RWPE2 (cell line): ENCODE measurements at regions not wholly inside any gene's neighbourhood (a gene's known extent, or its start where the extent isn't known, plus 50 kb on each side); places are given as distances from the start of the nearest gene placed in this dataset.

Source experiments
- ATAC-seq: fragments of 200-7000 bp; cut with Tn5 transposase; 3 replicates; pipeline ENCODE4 v1.9.1; 2021; ENCODE audit warnings: low read depth
- DNase-seq: peaks from one replicate; pipeline ENCODE4 v3.0.0-alpha.2; 2020; ENCODE audit warnings: low spot score
- H3K27ac ChIP-seq: fragments of 450-650 bp; 2 replicates; pipeline ENCODE4 v1.5.1; 2017; ENCODE audit warnings: mild to moderate bottlenecking; ENCODE audit not compliant: poor library complexity, severe bottlenecking
- H3K27me3 ChIP-seq: fragments of 250-450 bp; sonication (Bioruptor Pico); 2 replicates; pipeline ENCODE4 v1.5.1; 2021; ENCODE audit warnings: mild to moderate bottlenecking, moderate library complexity; ENCODE audit not compliant: insufficient read depth, poor library complexity, severe bottlenecking
- H3K36me3 ChIP-seq: fragments of 250-450 bp; sonication (Bioruptor Pico); 2 replicates; pipeline ENCODE4 v1.5.1; 2020; ENCODE audit warnings: low read depth, mild to moderate bottlenecking, moderate library complexity
- H3K4me1 ChIP-seq: fragments of 250-450 bp; sonication (Bioruptor Pico); 2 replicates; pipeline ENCODE4 v1.5.1; 2021; ENCODE audit warnings: mild to moderate bottlenecking, moderate library complexity; ENCODE audit not compliant: insufficient read depth, poor library complexity, severe bottlenecking
- H3K4me3 ChIP-seq: fragments of 250-450 bp; sonication (Bioruptor Pico); 2 replicates; pipeline ENCODE4 v1.5.1; 2021; ENCODE audit warnings: mild to moderate bottlenecking, moderate library complexity; ENCODE audit not compliant: severe bottlenecking
- H3K9me3 ChIP-seq: fragments of 250-450 bp; sonication (Bioruptor Pico); 2 replicates; pipeline ENCODE4 v1.5.1; 2021; ENCODE audit warnings: mild to moderate bottlenecking, moderate library complexity; ENCODE audit not compliant: severe bottlenecking
- TF ChIP-seq, protein P1 (sequence below): fragments of 450-650 bp; IDR thresholded peaks from one replicate; pipeline ENCODE4 v1.5.1; 2017; ENCODE audit warnings: mild to moderate bottlenecking, moderate library complexity; ENCODE audit not compliant: poor library complexity, severe bottlenecking

DNA sequence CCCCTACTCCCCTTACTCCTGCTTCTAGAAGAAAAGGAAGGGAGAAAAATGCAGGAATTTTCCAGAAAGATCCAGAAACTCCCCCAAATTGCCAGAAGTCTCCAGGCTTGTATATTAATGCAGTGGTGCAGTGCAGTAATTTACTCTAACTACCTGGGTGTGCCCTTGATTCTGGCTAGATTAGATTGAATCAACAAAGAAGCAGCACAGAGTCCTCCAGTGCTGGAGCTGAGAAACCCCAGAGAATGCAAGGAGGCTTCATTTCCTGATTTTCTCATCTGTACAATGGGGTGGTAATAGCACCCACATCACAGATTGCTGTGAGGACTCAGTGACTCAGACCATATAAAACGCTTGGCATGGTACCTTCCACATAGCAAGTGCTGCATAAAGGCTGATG, 247.3 kb upstream of the RPL38 start:
- Histone ChIP-seq H3K9me3 (no peaks in the 10 kb centered on the region), H3K36me3 (no peaks in the 10 kb centered on the region), H3K27me3 (peaks cover 31% of the 10 kb centered on the region), H3K27ac (no peak overlapping the region), H3K4me3 (no peak overlapping the region), H3K4me1 (no peaks in the 10 kb centered on the region)
- ATAC-seq: no peak
- TF ChIP-seq, protein P1, sequence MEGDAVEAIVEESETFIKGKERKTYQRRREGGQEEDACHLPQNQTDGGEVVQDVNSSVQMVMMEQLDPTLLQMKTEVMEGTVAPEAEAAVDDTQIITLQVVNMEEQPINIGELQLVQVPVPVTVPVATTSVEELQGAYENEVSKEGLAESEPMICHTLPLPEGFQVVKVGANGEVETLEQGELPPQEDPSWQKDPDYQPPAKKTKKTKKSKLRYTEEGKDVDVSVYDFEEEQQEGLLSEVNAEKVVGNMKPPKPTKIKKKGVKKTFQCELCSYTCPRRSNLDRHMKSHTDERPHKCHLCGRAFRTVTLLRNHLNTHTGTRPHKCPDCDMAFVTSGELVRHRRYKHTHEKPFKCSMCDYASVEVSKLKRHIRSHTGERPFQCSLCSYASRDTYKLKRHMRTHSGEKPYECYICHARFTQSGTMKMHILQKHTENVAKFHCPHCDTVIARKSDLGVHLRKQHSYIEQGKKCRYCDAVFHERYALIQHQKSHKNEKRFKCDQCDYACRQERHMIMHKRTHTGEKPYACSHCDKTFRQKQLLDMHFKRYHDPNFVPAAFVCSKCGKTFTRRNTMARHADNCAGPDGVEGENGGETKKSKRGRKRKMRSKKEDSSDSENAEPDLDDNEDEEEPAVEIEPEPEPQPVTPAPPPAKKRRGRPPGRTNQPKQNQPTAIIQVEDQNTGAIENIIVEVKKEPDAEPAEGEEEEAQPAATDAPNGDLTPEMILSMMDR: no peak
- DNase-seq: no peak

DNA sequence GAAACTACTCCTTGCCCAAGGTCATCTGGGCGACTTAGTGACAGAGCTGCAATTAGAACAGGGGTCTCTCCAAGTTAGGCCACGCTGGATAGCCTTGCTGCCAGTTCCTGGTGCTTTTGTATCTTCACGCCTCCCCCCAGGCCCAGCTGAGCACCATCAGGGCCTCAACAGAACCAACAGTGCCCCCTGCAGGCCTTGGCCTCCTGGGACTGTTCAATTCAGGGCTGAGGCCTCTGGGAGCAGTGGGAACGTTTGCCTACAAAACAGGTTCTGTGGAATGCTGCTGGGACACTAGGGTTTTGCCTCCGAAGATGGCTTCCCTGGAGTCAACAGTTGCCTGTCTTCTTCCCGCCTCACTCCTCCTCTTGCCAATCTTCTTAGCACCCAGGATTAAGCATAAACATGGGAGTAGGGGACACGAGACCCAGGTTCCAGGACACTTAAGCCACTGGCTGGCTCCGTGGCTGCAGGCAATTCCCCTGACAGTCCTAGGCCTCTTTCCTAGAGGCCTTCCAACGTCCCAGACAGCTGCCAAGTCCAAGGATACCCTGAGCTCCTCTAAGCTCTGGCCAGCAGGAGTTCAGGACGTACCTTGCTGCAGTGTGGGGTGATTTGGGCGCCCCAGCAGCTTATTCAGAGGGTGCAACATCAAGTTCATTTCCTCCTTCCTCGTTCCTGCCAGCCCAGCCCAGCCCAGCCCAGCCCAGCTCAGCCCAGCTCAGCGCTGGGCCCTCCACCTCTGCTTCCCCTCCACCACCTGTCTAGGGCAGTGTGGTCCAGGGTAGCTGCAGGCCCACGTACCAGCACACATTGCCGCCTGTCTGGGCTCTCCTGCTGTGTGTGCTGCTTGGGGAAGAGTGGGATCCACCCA, 246.6 kb upstream of the RPL38 start:
- Histone ChIP-seq H3K4me3 (no peak overlapping the region), H3K27me3 (peaks cover 28% of the 10 kb centered on the region), H3K9me3 (no peaks in the 10 kb centered on the region), H3K4me1 (no peaks in the 10 kb centered on the region), H3K36me3 (no peaks in the 10 kb centered on the region), H3K27ac (no peak overlapping the region)
- ATAC-seq (0 out of 3 replicates have a peak, but pooled peaks have one; percentile 48), DNase-seq (no peak)
- TF ChIP-seq, protein P1: peak; percentile 20

DNA sequence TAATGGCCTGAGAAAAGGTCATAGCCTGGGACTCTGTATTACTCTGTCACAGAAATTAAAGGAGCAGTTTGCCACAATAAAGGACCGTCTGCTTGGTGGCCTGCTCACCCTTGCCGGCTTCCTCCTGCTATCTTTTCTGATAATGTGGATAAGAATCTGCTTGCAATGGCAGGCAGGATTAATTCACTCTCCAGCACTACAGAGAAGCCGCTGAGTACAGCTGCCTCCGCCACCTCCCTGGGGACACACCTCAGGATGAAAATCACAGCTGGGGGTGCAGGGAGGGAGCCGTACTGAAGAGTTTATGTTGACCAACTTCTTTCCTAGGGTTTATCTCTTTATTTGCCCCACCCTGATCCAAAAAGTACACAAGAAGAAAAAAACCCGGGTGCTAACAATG, 245.9 kb upstream of the RPL38 start:
- TF ChIP-seq, protein P1: no peak
- no peak overlapping the region for H3K4me3 ChIP-seq
- DNase-seq: no peak
- no peaks in the 10 kb centered on the region for H3K9me3 ChIP-seq
- no peak overlapping the region for H3K27ac ChIP-seq
- ATAC-seq: no peak
- no peaks in the 10 kb centered on the region for H3K36me3 ChIP-seq
- no peaks in the 10 kb centered on the region for H3K4me1 ChIP-seq
- H3K27me3 ChIP-seq: peaks cover 23% of the 10 kb centered on the region

DNA sequence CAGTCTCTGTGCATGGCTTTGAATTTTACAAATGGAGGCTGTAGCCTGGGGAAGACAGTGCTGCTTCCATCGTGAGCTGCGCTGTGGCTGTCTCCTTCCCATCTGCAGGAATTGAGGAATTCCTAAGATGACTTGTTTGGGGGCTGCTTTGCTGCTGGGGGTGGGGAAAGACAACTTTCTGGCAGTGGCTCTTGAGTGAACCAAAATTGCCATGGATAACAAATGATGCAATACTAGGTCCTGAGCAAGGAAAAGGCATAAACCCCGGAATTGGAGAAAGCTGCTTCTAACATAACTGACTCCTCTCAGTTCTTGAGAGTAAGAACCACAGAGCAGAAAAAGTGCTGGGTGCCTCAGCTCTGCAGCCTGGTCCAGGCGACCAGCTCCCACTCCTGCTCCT, 245.0 kb upstream of the RPL38 start:
- Histone ChIP-seq H3K4me1 (no peaks in the 10 kb centered on the region), H3K4me3 (no peak overlapping the region), H3K9me3 (peaks cover 1% of the 10 kb centered on the region), H3K27me3 (peaks cover 19% of the 10 kb centered on the region), H3K36me3 (no peaks in the 10 kb centered on the region), H3K27ac (no peak overlapping the region)
- DNase-seq (no peak), ATAC-seq (no peak)
- TF ChIP-seq, protein P1: no peak

DNA sequence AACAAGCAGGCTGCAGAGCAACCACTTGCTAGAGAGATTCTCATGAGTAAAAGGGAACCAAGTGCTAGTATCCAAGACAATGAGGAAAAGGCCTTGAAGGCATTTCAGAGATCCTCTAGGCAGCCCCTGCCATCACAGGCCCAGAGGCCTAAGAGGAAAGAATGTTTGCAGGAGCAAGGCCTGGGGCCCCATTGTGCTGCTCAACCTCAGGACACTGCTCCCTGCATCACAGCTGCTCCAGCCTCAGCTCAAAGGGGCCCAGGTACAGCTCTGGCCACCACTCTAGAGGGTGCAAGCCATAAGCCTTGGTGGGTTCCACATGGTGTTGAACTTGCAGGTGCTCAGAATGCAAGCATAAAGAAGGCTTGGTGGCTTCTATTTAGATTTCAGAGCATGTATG, 243.0 kb upstream of the RPL38 start:
- Histone ChIP-seq H3K27me3 (peaks cover 15% of the 10 kb centered on the region), H3K9me3 (peaks cover 1% of the 10 kb centered on the region), H3K27ac (no peak overlapping the region), H3K4me1 (no peaks in the 10 kb centered on the region), H3K4me3 (no peak overlapping the region), H3K36me3 (no peaks in the 10 kb centered on the region)
- ATAC-seq (no peak), DNase-seq (no peak)
- TF ChIP-seq, protein P1: no peak
